MM.1S (cell line): ENCODE measurements at regions not wholly inside any gene's neighbourhood (a gene's known extent, or its start where the extent isn't known, plus 50 kb on each side); places are given as distances from the start of the nearest gene placed in this dataset.

Source experiments
- EZH2phosphoT487 ChIP-seq: fragments of 300-600 bp; sonication (generic); IDR thresholded peaks from 2 replicates; pipeline ENCODE4 v1.6.1; 2018; ENCODE audit warnings: antibody characterized with exemption, low read length
- TF ChIP-seq, protein P1 (sequence below): fragments of 300-600 bp; sonication (generic); IDR thresholded peaks from 2 replicates; pipeline ENCODE4 v1.5.1; 2016; ENCODE audit warnings: antibody characterized with exemption, low read length, mixed read lengths

DNA sequence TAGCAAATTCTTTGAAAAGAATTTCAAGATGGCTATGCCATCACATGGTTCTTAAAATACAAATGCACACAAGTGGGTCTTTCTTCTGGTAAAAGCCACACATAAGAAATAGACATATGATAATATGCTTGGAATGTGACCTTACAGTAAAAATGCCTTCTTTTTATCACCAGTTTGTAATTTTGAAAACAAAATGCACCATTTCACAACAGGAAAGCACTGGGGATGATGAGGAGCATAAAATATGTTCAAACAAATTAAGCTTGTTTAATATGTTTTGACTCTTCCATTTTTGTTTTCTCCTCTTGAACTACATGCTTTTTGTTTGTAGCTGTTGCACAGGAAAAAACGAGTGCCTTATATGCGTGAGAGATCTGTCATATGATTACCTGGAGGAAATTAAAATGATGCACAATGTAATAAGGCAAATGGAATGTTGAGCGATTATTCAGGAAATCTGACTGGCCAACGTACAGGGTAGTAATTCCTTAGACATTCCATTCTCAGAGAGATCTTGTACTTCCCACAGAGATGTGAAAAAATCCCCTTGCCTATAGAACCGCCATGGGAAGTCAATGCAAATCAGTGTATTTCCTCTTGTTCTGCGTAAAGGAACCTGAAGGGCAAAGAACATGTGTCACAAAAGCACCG, 911.6 kb downstream of the TFAP2A start:
- TF ChIP-seq, protein P1, sequence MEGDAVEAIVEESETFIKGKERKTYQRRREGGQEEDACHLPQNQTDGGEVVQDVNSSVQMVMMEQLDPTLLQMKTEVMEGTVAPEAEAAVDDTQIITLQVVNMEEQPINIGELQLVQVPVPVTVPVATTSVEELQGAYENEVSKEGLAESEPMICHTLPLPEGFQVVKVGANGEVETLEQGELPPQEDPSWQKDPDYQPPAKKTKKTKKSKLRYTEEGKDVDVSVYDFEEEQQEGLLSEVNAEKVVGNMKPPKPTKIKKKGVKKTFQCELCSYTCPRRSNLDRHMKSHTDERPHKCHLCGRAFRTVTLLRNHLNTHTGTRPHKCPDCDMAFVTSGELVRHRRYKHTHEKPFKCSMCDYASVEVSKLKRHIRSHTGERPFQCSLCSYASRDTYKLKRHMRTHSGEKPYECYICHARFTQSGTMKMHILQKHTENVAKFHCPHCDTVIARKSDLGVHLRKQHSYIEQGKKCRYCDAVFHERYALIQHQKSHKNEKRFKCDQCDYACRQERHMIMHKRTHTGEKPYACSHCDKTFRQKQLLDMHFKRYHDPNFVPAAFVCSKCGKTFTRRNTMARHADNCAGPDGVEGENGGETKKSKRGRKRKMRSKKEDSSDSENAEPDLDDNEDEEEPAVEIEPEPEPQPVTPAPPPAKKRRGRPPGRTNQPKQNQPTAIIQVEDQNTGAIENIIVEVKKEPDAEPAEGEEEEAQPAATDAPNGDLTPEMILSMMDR: no peak
- TF ChIP-seq EZH2phosphoT487: no peak
